A673 (cell line): ENCODE measurements at regions not wholly inside any gene's neighbourhood (a gene's known extent, or its start where the extent isn't known, plus 50 kb on each side); places are given as distances from the start of the nearest gene placed in this dataset.

Experiments
- EZH2 ChIP-seq: fragments of 200-600 bp; sonication (generic); IDR thresholded peaks from 2 replicates; pipeline ENCODE4 v1.6.1; 2017; ENCODE audit warnings: borderline replicate concordance, low read depth, mild to moderate bottlenecking, mixed read lengths, antibody characterized with exemption, low read length; ENCODE audit not compliant: poor library complexity, severe bottlenecking
- TF ChIP-seq, protein P1 (sequence below): fragments of 300-800, 200-600 bp; sonication (generic); conservative IDR thresholded peaks from 2 replicates; pipeline ENCODE4 v1.5.1; 2017; ENCODE audit warnings: low read depth, mild to moderate bottlenecking, antibody characterized with exemption, low read length, moderate library complexity, mixed read lengths

DNA sequence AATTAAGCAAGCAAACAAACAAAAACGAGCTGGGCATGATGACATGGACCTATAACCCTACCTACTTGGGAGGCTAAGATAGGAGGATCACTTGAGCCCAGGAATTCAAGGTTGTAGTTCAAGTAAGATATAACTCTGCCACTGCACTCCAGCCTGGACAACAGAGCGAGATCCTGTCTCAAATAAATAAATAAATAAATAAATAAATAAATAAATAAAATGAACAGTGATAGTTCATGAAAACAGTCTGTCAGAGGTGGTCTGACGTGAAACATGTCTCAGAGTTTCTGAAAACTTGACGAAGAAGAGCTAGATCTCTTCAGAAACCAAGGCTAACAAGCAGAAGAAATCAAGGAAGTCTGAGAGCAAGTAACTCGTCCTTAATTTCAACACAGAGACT, 188.8 kb upstream of the GPC6 start:
- TF ChIP-seq, protein P1, sequence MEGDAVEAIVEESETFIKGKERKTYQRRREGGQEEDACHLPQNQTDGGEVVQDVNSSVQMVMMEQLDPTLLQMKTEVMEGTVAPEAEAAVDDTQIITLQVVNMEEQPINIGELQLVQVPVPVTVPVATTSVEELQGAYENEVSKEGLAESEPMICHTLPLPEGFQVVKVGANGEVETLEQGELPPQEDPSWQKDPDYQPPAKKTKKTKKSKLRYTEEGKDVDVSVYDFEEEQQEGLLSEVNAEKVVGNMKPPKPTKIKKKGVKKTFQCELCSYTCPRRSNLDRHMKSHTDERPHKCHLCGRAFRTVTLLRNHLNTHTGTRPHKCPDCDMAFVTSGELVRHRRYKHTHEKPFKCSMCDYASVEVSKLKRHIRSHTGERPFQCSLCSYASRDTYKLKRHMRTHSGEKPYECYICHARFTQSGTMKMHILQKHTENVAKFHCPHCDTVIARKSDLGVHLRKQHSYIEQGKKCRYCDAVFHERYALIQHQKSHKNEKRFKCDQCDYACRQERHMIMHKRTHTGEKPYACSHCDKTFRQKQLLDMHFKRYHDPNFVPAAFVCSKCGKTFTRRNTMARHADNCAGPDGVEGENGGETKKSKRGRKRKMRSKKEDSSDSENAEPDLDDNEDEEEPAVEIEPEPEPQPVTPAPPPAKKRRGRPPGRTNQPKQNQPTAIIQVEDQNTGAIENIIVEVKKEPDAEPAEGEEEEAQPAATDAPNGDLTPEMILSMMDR = no peak
- TF ChIP-seq EZH2 = no peak
